ENCODE measurements at regions not wholly inside any gene's neighbourhood (a gene's known extent, or its start where the extent isn't known, plus 50 kb on each side); places are given as distances from the start of the nearest gene placed in this dataset.

- no peak for DNase-seq (ENCODE audit: extremely low spot score, unreplicated experiment)
- H3K36me3 Mint-ChIP-seq: no peaks in the 10 kb centered on the region
- H3K4me3 Mint-ChIP-seq: no peak overlapping the region
- peaks cover 30% of the 10 kb centered on the region for H3K27me3 Mint-ChIP-seq
- H3K27ac Mint-ChIP-seq: no peak overlapping the region
- TF ChIP-seq, protein P1, sequence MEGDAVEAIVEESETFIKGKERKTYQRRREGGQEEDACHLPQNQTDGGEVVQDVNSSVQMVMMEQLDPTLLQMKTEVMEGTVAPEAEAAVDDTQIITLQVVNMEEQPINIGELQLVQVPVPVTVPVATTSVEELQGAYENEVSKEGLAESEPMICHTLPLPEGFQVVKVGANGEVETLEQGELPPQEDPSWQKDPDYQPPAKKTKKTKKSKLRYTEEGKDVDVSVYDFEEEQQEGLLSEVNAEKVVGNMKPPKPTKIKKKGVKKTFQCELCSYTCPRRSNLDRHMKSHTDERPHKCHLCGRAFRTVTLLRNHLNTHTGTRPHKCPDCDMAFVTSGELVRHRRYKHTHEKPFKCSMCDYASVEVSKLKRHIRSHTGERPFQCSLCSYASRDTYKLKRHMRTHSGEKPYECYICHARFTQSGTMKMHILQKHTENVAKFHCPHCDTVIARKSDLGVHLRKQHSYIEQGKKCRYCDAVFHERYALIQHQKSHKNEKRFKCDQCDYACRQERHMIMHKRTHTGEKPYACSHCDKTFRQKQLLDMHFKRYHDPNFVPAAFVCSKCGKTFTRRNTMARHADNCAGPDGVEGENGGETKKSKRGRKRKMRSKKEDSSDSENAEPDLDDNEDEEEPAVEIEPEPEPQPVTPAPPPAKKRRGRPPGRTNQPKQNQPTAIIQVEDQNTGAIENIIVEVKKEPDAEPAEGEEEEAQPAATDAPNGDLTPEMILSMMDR (conservative IDR thresholded peaks at IDR 0.05): no peak
- no peaks in the 10 kb centered on the region for H3K9me3 Mint-ChIP-seq
- H3K4me1 Mint-ChIP-seq (ENCODE audit: unreplicated experiment): no peaks in the 10 kb centered on the region
Observed at GRCh38 chr11:134516529-134516928, 104.5 kb upstream of the B3GAT1 start.

- TF ChIP-seq, protein P1 (conservative IDR thresholded peaks at IDR 0.05): no peak
- Mint-ChIP-seq H3K4me3 (no peak overlapping the region), H3K27me3 (peaks cover 31% of the 10 kb centered on the region), H3K36me3 (no peaks in the 10 kb centered on the region), H3K9me3 (no peaks in the 10 kb centered on the region), H3K4me1 (ENCODE audit: unreplicated experiment) (no peaks in the 10 kb centered on the region), H3K27ac (no peak overlapping the region)
- no peak for DNase-seq (ENCODE audit: extremely low spot score, unreplicated experiment)
Observed at GRCh38 chr11:134515081-134515960, 103.3 kb upstream of the B3GAT1 start.

- Mint-ChIP-seq H3K36me3 (no peaks in the 10 kb centered on the region), H3K4me3 (no peak overlapping the region), H3K9me3 (no peaks in the 10 kb centered on the region), H3K27me3 (peaks cover 31% of the 10 kb centered on the region), H3K4me1 (ENCODE audit: unreplicated experiment) (no peaks in the 10 kb centered on the region), H3K27ac (no peak overlapping the region)
- DNase-seq (ENCODE audit: extremely low spot score, unreplicated experiment): no peak
- TF ChIP-seq, protein P1 (conservative IDR thresholded peaks at IDR 0.05): no peak
Observed at GRCh38 chr11:134514354-134514951, 102.4 kb upstream of the B3GAT1 start.

GRCh38 chr11:134513585-134514120 is 101.6 kb upstream of the B3GAT1 start:
- H3K9me3 Mint-ChIP-seq: no peaks in the 10 kb centered on the region
- no peaks in the 10 kb centered on the region for H3K4me1 Mint-ChIP-seq (ENCODE audit: unreplicated experiment)
- TF ChIP-seq, protein P1 (conservative IDR thresholded peaks at IDR 0.05): no peak
- no peak overlapping the region for H3K4me3 Mint-ChIP-seq
- H3K27me3 Mint-ChIP-seq: peaks cover 31% of the 10 kb centered on the region
- H3K36me3 Mint-ChIP-seq: no peaks in the 10 kb centered on the region
- DNase-seq (ENCODE audit: extremely low spot score, unreplicated experiment): no peak
- H3K27ac Mint-ChIP-seq: no peak overlapping the region

DNA sequence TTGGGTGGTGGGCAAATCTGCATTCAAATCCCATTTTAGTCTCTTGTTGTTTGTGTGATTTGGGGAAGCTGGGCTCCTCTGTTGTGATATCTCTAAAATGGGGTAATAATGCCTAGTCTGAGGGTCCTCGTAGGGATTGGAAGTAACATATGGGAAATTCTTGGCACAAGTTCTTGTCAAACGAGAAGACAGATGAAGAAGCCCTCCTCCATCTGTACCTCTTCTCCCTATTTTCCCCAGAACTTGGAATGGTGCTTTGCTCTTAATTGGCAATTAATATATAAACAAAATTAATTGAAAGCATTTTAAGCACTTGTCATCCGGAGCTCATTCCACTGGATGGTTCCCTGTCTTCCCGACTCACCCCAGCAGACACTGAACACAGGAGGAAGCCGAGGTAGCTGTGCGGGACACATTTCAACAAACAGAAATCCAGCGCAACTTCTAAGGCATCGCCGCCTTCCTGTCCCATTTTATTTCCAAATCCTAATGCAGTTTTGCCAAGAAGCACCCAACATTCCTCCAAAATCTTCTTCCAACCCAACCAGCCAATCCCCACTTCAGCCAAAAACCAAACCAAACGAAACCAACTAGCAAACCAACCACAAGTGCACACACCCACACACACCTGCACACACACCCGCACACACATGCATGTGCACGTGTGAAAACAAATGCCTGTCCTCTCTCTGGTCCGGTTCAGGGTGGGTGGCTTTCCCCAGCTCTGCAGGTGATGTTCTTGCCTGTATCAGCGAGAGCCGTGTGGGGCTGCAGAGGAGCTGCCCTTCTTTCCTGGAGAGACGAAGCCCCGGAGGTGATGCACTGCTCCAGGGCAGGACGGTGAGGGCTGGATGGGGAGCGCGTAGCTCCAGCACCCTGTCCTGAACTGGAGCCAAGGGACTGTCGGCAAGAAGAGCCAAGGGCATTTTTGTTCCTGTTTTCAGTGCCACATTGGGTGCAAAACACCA is 100.8 kb upstream of the B3GAT1 start:
- no peak overlapping the region for H3K4me3 Mint-ChIP-seq
- peaks cover 26% of the 10 kb centered on the region for H3K27me3 Mint-ChIP-seq
- TF ChIP-seq, protein P1 (conservative IDR thresholded peaks at IDR 0.05): no peak
- H3K36me3 Mint-ChIP-seq: no peaks in the 10 kb centered on the region
- H3K27ac Mint-ChIP-seq: no peak overlapping the region
- no peaks in the 10 kb centered on the region for H3K9me3 Mint-ChIP-seq
- DNase-seq (ENCODE audit: extremely low spot score, unreplicated experiment): no peak
- H3K4me1 Mint-ChIP-seq (ENCODE audit: unreplicated experiment): no peaks in the 10 kb centered on the region

Data from type B pancreatic cell (in vitro differentiated cells).